ENCODE measurements at regions not wholly inside any gene's neighbourhood (a gene's known extent, or its start where the extent isn't known, plus 50 kb on each side); places are given as distances from the start of the nearest gene placed in this dataset.
A peak's percentile ranks its signal among the peaks of the same experiment; 100 is the strongest.

- in situ Hi-C loops (cut with HindIII; ENCODE audit: low sequenced_read_pairs): no loop called here
- no peak for DNase-seq (ENCODE audit: low read depth, low spot score)
- no peak for TF ChIP-seq CTCF (IDR thresholded peaks at IDR 0.05; ENCODE audit: low read depth, low read length)
- H3K4me3 ChIP-seq (ENCODE audit: low read depth, low read length): no peak overlapping the region
Observed at GRCh38 chr7:82633592-82633991, 190.0 kb upstream of the CACNA2D1 start.

GRCh38 chr7:82631998-82632397 is 188.4 kb upstream of the CACNA2D1 start:
- in situ Hi-C loops (cut with HindIII; ENCODE audit: low sequenced_read_pairs): no loop called here

DNA sequence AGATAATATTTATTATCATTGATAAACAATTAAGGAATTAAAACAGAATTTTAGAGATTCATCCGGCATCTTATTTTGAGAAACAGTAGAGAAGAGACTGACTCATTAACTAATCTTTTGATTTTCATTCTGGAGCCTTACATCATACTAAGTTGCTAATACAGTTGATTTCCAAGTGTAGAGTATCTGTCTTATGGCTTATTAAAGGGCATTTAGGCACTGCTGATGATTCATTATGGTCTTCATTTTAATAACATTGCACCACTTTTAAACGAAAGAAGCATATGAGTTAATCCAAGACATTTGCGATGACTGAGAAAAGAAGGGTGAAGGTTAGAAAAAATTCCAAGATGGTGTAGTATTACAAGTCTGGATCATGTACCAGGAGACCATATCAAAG is 186.0 kb upstream of the CACNA2D1 start:
- H3K4me3 ChIP-seq (ENCODE audit: low read depth, low read length): no peak overlapping the region
- in situ Hi-C loops (cut with HindIII; ENCODE audit: low sequenced_read_pairs): no loop called here
- no peak for TF ChIP-seq CTCF (IDR thresholded peaks at IDR 0.05; ENCODE audit: low read depth, low read length)
- no peak for DNase-seq (ENCODE audit: low read depth, low spot score)

More at GRCh38 chr7:82631998-82632397, 188.4 kb upstream of the CACNA2D1 start:
- no peak overlapping the region for H3K4me3 ChIP-seq (ENCODE audit: low read depth, low read length)
- no peak for DNase-seq (ENCODE audit: low read depth, low spot score)
- no peak for TF ChIP-seq CTCF (IDR thresholded peaks at IDR 0.05; ENCODE audit: low read depth, low read length)

DNA sequence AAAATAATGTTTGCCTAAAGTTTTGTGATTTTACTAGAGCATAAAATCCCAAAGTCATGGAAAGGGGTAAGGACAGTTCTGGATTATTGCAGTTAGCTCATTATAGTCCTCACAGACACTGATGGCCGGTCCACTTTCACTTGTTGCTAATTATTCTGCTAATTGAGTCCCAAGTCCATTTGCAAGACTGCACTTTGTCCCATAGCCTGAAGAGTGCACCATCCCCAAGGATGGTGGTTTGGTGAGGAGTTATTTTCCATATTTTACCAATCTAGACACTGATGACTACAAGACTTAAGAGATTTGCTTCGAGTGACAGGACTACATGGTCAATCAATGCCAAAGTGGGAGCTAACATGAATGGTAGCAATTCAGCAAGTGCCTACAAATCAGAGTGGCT is 181.8 kb upstream of the CACNA2D1 start:
- in situ Hi-C loops (cut with HindIII; ENCODE audit: low sequenced_read_pairs): no loop called here
- no peak for DNase-seq (ENCODE audit: low read depth, low spot score)
- no peak for TF ChIP-seq CTCF (IDR thresholded peaks at IDR 0.05; ENCODE audit: low read depth, low read length)
- H3K4me3 ChIP-seq (ENCODE audit: low read depth, low read length): no peak overlapping the region

DNA sequence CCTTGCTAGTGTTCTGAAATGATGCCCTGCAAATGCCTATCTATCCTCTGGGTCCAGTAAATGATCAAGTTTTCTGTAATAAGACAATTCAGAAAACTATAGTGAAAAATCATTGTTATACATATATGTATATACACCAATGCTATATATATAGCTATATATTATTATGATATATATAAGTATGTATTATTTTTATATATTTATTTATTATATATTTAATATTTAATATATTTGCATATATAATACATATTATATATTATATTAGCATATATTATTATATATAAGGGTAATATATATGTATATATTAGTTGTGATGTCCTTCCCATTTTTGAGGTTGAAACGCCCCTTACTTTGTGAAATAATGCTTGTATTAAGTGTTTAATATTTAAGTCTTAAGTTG is 181.4 kb upstream of the CACNA2D1 start:
- H3K4me3 ChIP-seq (ENCODE audit: low read depth, low read length): no peak overlapping the region
- no peak for DNase-seq (ENCODE audit: low read depth, low spot score)
- in situ Hi-C loops (cut with HindIII; ENCODE audit: low sequenced_read_pairs): no loop called here
- no peak for TF ChIP-seq CTCF (IDR thresholded peaks at IDR 0.05; ENCODE audit: low read depth, low read length)

DNA sequence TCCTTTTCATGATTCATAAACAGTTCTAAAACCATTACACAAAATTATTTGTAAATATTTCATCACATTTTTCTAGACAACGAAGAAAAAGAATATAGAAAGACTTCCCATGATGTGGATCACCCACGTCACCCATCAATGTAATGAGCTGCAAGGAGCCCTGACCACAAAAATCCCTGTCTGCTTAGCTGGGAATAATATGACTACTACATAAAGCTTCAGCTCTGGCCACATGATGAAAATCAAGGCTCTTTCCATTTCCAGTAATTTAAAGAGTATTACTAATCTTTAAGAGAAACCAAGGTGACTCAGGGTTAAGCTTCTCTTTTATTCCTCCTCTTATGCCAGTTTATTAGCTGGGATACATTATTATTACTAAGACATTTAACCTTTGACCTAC is 180.8 kb upstream of the CACNA2D1 start:
- no peak overlapping the region for H3K4me3 ChIP-seq (ENCODE audit: low read depth, low read length)
- no peak for TF ChIP-seq CTCF (IDR thresholded peaks at IDR 0.05; ENCODE audit: low read depth, low read length)
- DNase-seq (ENCODE audit: low read depth, low spot score): peak; percentile 95
- in situ Hi-C loops (cut with HindIII; ENCODE audit: low sequenced_read_pairs): no loop called here

- in situ Hi-C loops (cut with HindIII; ENCODE audit: low sequenced_read_pairs): no loop called here
- DNase-seq (ENCODE audit: low read depth, low spot score): no peak
- no peak for TF ChIP-seq CTCF (IDR thresholded peaks at IDR 0.05; ENCODE audit: low read depth, low read length)
- H3K4me3 ChIP-seq (ENCODE audit: low read depth, low read length): no peak overlapping the region
Observed at GRCh38 chr7:82623812-82624211, 180.2 kb upstream of the CACNA2D1 start.
